HG03457 (cell line): ENCODE measurements at regions not wholly inside any gene's neighbourhood (a gene's known extent, or its start where the extent isn't known, plus 50 kb on each side); places are given as distances from the start of the nearest gene placed in this dataset.

Source experiments
- ATAC-seq: cut with Tn5 transposase; IDR thresholded peaks from one replicate; pipeline ENCODE4 v1.9.1; 2021; ENCODE audit warnings: moderate number of reproducible peaks; ENCODE audit not compliant: unreplicated experiment

DNA sequence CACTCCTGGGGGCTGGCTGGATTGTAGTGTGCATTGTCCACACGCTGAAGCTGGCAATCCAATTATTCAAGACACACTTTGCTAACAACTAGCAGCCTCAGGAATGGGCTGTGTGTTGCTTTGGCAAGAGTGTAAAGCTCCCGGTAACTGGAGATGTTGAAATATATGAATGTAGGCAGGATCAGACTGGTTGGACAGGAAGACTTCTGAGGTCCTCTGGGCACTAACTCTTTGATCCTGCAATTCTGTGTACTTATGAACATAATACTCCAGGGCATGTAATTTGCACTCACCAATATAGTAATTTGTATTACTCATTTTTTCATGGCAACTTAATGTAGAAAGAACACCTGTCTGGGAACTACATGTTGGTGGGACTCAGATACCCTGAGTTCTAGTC, 106.7 kb upstream of the SLC28A3 start:
- no peak for ATAC-seq

- no peak for ATAC-seq
These were observed 109.5 kb upstream of the SLC28A3 start for GRCh38 chr9:84450029-84450428.

DNA sequence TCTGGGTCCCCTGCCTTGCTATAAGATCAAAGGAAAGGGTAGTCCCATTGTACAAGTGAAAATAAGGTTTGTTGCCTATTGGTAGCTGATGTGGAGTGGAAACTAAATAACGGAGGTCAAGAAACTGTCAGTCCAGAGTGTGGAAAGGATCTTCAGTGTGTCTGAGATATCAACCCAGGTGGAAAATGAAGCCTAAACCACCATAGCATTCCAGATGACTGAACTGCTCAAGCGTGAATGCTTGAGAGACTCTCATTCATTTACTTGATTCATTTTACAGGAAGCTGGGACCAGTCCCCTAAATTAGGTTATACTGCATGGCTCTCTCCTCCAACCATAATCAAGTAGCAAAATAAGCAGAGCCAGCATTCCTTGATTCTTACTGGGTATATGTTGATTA, 116.0 kb upstream of the SLC28A3 start:
- ATAC-seq = no peak

- ATAC-seq = no peak
These were observed 120.1 kb upstream of the SLC28A3 start for GRCh38 chr9:84460695-84461094.

- ATAC-seq = no peak
These were observed 122.7 kb upstream of the SLC28A3 start for GRCh38 chr9:84463272-84463671.

GRCh38 chr9:84466580-84467285, 126.2 kb upstream of the SLC28A3 start:
- ATAC-seq = no peak

DNA sequence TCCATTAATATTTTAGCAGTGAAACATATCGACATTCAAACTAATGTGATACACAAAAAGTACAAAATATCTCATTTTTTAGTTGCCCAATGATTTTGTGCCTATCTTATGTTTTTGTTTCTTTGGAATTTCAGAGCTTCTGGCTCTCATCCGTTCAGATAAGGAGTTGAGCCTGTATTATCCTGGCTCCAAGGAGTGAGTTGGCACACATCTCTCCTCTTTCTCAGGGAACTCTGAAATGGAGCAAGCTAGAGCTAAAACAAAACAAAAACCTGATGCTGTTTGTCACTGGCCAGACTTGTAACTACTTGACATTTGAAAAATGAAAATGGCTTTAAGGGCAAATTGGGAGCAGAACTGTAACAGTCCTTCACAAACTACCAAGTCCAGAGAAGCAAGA, 131.3 kb upstream of the SLC28A3 start:
- ATAC-seq = no peak

DNA sequence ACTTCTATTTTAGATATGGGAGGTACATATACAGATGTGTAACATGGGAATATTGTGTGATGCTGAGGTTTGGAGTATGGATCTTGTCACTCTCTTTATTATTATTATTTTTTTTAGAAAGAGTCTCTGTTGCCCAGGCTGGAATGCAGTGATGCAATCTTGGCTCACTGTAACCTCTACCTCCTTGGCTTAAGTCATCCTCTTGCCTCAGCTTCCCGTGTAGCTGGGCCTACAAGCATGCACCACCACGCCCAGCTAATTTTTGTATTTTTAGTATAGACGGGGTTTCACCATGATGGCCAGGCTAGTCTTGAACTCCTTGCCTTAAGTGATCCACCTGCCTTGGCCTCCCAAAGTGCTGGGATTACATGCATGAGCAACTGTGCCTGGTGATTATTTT, 138.4 kb upstream of the SLC28A3 start:
- ATAC-seq = no peak

GRCh38 chr9:84480071-84480470, 139.5 kb upstream of the SLC28A3 start:
- no peak for ATAC-seq

- ATAC-seq = no peak
These were observed 140.7 kb upstream of the SLC28A3 start for GRCh38 chr9:84481231-84481630.

- no peak for ATAC-seq
These were observed 141.2 kb upstream of the SLC28A3 start for GRCh38 chr9:84481636-84482218.

DNA sequence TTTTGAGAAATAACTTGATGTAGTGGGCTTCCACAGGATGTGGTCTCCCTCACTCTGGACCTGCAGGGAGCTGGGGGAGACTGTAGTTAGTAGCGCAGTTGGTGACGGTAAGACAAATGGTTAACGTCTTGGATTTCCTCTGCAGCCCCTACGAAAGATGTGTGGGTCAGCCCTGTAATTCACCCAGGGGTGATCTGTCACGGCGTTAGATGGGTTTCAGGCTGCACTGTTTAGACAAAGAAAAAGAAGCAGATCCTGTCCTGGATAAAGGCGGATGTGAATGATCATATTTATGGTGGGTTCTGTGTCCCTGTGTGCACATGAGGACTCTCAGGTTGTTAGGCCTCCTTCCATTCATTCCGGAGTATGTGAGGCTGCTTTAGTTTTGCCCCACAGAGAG, 142.0 kb upstream of the SLC28A3 start:
- ATAC-seq = no peak

- no peak for ATAC-seq
These were observed 143.6 kb upstream of the SLC28A3 start for GRCh38 chr9:84484172-84484571.

- ATAC-seq = no peak
These were observed 145.0 kb upstream of the SLC28A3 start for GRCh38 chr9:84485539-84485938.

GRCh38 chr9:84486663-84487062, 146.1 kb upstream of the SLC28A3 start:
- no peak for ATAC-seq

DNA sequence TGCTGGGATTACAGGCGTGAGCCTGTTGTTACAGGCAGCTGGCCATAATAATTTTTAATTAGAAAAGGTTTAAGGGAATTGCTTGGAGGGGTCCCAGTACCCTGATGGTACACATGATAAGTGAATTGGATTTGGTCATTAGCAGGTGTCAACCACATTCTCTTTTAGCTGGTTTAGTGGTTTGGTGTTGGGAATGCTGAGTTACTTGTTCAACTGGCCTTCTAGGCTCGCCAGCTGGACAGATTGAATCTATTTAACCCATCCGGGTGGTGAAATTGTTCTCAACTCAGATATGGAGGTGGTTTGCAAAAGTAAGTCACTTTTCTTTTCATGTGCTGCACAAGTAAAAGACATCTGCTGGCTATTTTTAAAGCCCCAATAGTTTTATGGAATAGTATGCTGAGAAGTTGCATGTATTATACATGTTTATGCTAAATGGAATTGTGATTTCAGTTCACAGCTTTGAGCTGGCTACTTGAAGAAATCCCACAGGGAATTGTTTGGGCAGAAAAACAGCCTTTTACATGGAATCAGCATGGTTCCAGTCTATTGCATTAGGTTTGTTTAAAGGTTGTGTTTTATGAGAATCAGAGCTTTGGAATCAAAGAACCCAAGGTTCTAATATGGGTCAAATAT, 149.8 kb upstream of the SLC28A3 start:
- ATAC-seq = no peak

DNA sequence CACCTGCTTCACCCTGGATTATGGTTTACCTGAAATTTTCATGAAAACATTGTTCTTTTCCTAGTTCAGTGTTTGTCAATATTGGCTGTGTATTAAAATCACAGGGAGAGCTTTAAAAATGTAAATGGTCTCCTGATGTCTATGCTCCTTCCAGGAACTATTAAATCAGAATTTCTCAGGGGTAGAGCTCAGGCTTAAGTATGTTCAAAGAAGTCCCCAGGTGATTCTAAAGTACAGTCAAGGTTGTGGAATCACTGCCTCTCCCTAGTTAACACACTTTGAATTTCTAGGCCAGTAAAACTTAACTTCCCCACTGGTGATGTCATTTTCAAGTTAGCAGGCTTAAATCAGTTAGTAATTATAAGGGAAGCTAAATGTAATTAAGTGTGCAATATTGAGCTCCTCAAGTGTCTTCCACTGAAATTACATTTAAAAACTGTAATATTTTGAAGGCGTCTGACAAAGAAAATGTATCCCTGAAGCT, 150.3 kb upstream of the SLC28A3 start:
- no peak for ATAC-seq

DNA sequence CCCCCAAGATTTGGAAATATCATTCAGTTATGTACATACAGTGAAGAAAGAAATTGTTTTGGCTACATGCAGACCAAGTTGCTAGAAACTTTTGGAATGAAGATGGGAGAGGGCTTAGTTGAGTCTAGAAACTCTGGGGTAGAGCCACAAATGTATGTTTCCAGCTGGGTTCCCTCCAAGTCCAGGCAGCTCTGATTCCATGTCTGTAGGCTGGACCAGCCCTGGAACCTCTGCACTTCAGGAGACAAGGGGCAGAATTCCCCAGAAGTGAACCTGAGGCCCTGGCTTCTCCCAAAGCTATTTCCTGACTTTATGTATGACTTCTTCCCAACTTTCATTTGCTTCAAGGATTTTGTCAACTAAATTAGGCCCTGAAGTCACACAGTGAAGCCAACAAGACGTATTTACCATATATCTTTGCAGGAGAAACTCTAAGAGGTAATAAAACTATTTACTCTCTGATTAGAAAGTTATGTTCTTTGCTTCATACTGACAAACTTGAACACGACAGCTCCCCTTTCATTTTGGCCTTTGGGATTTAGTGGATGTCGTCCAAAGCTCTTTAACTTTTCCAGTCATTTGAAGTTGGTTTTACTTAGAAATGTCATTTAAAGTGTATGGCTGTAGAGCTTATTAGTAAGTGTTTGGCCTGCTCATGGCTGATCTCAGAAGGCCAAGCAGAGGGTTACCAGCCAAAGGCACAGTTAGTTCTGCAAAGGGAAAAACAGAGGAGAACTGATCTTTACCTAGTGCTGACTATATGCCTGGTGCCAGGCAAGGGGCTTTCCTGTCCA, 152.0 kb upstream of the SLC28A3 start:
- ATAC-seq = no peak

DNA sequence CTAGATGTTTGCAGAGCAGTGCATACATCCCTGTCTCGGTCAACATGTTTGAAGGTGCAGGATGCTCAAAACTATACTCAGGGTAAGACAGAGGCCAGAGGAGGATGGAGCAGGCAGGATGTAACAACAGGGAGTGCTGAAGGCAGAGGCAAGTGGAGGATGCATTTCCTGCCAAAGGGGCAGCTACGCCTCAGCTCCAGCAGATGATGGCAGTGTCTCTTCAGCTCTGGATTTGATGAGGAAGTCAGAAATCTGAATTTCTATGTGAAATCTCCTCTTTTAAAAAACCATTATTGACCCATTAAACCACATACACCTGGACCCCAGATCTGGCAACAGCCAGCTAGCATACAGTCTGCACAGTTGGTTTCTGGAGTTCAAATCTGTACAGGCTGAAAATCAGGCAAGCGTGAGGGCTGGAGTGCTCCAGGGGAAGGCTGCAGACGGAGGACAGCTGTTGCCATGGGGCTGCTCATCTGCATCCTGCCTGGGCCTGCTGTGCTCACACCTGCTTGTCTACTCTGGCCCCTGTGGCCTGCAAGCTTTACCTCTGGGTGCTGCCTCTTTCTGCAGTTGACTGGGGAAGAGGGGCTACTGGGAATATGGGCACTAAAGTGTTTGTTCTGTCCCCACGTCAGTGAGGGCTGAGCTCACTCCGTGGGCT, 152.9 kb upstream of the SLC28A3 start:
- no peak for ATAC-seq

DNA sequence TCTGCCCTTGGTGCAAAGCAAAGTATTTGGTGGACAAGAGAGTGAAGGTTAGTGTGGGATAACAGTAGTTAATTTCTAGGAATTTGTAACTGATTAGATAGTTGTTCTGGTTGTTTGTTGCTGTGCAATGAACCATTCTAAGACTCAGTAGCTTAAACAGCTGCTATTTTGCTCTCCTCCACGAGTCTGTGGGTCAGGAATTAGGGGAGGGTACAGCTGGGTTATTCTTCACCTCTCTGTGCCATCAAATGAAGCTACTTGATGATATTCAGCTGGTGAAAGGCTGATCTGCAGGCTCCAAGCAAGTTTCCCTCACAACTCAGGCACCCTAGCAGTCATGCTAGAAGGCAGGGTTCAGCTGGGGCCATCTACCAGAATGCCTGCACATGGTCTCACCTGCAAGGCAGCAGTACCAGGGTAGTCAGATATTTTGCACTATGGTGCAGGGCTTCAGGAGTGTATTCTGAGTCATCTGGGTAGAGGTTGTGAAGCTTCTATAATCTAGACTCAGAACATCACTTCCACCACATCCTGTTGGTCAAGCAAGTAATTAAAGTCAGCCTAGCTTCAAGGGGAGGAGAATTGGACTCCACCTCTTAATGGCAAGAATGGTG, 159.5 kb upstream of the SLC28A3 start:
- peak; percentile 95 for ATAC-seq

DNA sequence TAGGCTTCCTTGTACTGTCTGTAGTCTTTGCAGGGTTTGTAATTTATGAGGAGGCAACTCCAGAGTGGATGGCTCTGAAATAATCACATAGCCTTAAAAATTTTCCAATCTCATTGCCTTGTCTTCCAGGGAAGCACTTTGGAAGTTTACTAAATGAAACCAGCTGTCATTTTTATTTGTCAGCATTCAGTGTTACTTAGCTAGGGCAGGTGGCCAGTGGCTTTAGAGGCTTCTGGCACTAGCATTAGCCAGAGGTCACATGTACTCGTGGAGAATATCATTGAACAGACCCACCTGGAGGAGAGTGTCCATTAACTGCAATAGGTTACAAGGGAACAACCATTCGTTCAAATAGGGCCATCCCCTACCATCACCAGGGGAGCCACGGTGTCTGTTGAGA, 160.3 kb upstream of the SLC28A3 start:
- no peak for ATAC-seq
